ENCODE measurements at regions not wholly inside any gene's neighbourhood (a gene's known extent, or its start where the extent isn't known, plus 50 kb on each side); places are given as distances from the start of the nearest gene placed in this dataset.
"Not testable (repeated sequence)": the region's sequence is repeated elsewhere in the genome, so short reads cannot be mapped to it uniquely, and the experiment has no call there.

DNA sequence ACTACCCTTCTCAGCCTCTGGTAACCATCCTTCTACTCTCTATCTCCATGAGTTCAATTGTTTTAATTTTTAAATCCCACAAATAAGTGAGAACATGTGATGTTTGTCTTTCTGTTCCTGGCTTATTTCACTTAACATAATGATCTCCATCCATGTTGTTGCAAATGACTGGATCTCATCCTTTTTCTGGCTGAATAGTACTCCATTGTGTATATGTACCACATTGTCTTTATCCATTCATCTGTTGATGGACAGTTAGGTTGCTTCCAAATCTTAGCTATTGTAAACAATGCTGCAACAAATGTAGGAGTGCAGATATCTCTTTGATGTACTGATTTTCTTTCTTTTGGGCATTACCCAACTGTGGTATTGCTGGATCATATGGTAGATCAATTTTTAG, 103.0 kb downstream of the CARTPT start:
- not testable (repeated sequence) for DNase-seq

- no peak for DNase-seq
These were observed 106.9 kb downstream of the CARTPT start for GRCh38 chr5:71825992-71826391.

GRCh38 chr5:71828291-71829040, 109.4 kb downstream of the CARTPT start:
- DNase-seq = no peak

DNA sequence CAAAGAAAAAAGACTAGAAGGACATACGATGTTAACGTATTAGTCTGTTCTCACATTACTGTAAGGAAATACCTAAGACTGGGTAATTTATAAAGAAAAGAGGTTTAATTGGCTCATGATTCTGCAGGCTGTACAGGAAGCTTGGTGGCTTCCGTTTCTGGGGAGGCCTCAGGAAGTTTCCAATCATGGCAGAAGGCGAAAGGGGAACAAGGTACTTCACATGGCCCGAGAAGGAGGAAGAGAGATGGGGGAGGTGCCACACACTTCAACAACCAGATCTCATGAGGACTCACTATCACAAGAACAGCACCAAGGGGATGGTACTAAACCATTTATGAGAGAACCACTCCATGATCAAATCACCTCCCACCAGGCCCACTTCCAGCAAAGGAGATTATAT, 110.1 kb downstream of the CARTPT start:
- no peak for DNase-seq

DNA sequence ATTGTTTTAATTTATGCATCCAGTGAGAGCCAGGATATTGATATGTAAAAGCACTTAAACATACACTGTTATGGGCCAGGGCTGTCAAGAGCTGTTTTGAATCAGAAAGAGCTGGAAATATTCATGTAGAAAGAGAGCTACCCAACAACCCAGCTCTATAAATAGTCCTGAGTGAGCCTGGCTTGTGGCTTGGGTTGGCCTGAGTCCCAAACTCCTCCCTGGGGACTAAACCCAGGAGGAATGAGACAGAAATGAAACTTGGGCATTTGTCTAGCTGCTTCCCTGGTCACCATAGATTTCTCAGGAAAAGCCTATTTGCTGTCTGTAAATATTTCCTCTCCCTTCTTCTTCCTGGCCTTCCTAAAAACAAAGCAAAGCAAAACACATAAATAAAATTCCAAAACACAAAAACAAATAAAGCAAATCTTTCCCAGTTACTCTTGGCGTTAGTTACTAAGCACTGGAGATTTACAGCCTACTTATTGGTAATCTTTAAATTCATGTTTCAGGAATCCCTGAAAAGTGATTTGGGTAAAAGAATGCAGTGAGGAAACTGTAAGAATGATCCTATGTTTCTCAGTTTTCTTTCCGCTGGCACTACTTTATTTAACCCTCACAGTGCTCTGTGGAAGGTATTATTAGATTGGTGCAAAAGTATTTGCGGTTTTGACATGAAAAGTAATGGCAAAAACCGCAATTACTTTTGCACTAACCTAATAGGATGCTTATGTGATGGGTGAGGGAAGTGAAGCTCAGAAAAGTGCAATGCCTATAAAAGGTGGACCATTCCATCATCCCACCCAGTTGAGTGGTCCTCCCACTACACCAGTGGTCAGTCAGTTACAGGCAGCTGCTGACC, 111.8 kb downstream of the CARTPT start:
- DNase-seq = peak; percentile 64

DNA sequence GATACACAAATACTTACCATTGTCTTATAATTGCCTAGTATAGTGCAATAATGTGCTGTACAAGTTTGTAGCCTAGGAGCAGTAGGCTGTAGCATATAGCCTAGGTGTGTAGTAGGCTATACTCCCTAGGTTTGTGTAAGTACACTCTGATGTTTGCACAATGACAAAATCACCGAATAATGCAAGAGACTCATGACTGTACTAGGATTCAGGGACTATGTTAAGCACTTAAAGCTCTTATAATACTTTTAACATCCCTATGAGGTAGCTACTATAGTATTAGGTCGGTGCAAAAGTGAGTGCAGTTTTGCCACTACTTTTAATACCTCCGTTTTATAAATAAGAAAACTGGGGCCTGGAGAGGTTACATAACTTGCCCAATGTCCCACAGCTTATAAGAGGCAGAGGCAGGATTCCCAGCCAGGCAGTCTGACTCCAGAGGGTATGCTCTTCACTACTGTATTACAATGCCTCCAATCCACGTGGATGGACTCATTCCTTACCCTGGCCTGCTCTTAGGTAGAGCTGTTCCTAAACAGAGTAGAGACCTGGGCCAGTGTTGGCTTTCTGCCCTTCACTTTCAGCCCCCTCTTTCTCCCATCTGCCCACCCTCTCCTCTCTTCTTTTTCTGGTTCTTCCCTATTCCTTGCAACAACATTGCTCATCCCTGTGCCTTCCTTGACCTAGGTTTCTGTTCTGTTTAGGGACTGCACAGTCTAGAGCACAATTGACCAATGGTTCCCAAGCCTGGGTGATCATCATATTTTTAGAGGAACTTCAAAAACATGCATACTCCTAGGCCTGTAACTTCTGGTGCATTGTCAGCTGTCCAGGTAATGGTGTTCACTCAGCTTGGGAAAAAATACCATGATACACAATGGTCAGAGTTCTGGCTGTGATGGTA, 114.0 kb downstream of the CARTPT start:
- DNase-seq = no peak

GRCh38 chr5:71834601-71835000, 115.5 kb downstream of the CARTPT start:
- no peak for DNase-seq

- DNase-seq = no peak
These were observed 117.0 kb downstream of the CARTPT start for GRCh38 chr5:71836084-71836483.

GRCh38 chr5:71836559-71837112, 117.6 kb downstream of the CARTPT start:
- no peak for DNase-seq

DNA sequence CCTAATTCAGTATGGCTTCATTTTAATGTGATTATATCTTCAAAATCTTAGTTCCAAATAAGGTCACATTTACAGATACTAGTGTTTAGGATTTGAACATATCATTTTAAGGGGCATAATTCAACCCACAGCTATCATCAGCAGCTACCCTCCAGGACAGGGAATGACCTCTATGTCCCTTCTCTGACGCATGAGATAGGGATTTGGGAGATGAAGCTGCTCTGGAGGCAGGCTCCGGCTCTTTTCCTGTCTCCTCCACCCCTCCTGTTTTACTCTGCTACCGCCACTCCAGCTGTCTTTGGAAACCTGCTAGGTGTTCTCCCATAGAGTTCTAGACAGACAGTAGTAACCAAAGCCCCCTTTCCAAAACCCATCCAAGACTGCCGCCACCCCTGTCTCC, 119.2 kb downstream of the CARTPT start:
- no peak for DNase-seq

DNA sequence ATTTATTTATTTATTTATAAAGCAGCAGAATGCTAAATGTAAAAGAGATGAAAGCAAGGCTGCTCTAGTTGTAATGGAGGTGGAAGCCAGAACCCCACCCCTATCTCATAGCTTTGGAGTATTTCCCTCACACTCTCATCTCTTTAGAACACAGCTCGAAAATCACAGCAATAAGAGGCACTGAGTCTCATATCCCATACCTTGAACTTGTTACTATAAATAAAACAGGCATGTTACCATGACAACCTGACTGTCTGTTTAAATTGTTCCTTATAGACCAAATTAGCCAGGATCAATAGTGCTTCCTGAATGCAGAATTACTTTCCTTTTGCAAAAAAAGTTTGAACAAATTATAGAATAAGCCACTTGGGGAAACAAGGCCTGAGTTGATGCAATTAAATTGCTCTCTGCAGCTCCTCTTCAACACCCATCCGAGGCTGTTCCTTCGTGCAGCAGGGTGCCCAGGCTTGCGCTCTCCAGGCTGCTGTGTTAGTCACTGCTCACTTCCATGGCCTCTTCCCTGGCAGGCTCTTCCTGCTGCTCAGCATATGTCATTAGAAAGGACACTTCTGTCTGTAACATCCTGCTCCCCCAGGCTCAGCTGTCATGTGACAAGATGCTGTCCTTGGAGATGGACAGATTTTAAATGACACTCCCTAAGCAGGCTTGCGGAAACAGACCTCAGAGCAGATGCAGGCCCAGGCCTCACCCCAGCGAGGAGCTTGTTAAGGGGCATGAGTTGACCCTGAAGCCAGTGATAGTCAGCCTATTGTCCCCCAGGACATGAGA, 120.2 kb downstream of the CARTPT start:
- DNase-seq = no peak

- DNase-seq = no peak
These were observed 122.0 kb downstream of the CARTPT start for GRCh38 chr5:71841107-71841506.

- no peak for DNase-seq
These were observed 124.0 kb downstream of the CARTPT start for GRCh38 chr5:71843111-71843510.

GRCh38 chr5:71844862-71845261, 125.8 kb downstream of the CARTPT start:
- DNase-seq = no peak

GRCh38 chr5:71859515-71859914, 140.4 kb downstream of the CARTPT start:
- no peak for DNase-seq

- no peak for DNase-seq
These were observed 141.0 kb downstream of the CARTPT start for GRCh38 chr5:71860048-71860447.

DNA sequence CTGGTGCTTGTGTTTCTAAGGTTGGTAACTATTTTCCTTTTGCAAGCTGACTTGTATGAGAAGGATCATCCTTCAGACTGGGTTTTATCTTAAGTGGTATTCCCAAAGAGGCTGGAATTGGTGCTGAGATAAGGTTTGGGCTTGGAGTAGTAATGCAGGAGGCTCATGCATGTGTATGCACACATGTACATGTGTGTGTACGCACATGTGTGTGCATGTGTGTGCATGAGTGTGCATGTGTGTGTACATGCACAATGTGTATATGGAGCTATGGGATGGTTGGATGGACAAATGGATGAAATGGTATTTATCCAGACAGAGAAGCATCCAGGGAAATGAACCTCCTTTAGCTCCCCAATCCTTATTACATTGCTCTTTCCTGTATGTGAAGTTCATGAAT, 142.6 kb downstream of the CARTPT start:
- DNase-seq = no peak

GRCh38 chr5:71862087-71862486, 143.0 kb downstream of the CARTPT start:
- no peak for DNase-seq

- DNase-seq = no peak
These were observed 143.5 kb downstream of the CARTPT start for GRCh38 chr5:71862507-71863060.

DNA sequence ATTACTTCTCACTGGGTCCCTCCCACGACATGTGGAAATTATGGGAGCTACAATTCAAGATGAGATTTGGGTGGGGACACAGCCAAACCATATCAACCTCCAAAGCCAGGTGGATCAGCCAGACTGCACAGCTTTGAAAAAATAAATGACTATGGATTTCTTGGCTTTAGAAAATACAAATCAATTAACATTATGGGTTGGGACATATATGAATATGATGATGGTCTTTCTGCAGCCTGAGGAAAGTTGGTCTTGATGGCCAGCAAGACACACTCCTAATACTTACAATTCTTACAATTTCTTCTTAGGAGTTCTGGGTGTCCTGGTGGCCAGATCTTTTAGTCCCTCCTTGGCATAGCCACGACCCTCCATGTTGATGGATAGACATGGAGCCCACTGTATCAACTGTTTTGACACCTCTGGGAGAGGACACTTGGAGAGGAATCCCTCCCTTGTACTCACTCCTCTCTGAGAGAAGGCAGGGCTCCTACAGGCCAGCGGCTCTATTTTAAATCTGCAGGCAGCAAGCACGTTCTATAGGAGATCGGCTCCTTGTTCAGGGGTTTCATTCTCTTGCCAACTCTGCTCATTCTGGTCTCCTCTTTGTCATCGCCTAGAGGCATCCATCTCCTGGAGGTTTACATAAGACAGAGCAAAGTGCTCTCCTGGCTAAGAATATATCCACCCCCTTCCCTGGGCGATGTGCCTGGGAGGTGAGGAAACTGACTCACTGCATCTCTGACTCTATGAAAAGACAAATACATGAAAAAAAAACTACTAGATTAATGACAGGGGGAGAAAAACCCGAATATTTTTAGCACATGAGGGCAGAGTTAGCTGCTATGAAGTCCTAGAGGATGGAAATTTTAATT, 145.9 kb downstream of the CARTPT start:
- no peak for DNase-seq

All from NCI-H2029 (cell line).